ENCODE measurements at regions not wholly inside any gene's neighbourhood (a gene's known extent, or its start where the extent isn't known, plus 50 kb on each side); places are given as distances from the start of the nearest gene placed in this dataset.

DNA sequence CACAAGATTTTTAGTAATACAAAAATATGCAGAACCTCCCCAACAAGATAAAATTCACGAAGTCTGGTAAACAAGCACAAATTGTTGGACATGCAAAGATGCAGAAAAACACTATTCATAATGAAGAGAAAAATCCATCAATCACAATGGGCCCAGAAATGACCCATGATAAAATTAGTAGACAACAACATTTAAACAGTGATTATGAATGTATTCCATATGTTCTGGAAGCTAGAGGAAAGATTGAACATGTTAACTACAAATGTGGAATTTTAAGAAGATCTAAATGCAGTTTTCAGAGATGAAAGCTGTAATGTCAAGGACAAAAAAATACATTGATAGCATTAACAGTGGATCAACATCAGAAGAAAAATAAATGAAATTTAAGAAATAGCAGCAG is 243.3 kb upstream of the LINC00305 start:
- no peak for DNase-seq

DNA sequence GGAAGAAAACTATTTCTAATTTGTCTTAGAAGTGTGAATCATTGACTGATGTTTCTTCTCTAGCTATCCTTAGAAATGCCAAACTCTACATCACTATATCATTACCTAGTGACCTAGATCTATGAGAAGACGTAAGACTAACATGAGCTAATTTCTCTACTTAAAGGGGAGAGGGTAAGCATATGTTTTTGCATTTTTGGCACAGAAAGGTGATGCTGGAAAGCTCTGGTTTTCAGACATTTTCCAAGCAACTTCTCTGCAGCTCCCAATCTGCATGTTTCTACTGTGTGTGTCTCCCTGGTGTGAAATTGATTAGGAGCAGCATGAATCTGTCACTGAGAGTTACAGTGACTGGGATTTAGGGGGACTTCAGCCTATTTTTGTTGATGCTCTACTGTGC is 235.2 kb upstream of the LINC00305 start:
- DNase-seq: no peak

- DNase-seq: no peak
These were observed 231.2 kb upstream of the LINC00305 start for GRCh38 chr18:64380117-64380516.

DNA sequence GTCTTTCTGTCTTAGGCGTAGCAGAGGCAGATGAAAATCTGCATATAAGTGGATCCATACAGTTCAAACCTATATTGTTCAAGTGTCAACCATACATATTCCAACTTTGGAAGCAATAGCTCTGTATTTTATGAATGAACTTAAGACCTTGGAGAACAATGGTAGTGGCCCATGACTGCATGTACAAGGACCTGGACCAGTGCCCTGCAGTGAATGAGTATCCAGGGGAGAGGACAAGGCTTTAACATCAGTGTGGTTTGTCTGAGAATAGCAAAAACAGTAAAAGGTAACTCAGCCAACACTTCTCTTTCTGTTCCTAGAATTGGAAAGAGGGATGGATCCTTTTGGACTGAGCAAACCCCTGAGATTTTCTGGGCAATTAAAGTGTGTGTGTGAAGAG is 230.8 kb upstream of the LINC00305 start:
- no peak for DNase-seq

- no peak for DNase-seq
These were observed 228.6 kb upstream of the LINC00305 start for GRCh38 chr18:64377446-64377845.

DNA sequence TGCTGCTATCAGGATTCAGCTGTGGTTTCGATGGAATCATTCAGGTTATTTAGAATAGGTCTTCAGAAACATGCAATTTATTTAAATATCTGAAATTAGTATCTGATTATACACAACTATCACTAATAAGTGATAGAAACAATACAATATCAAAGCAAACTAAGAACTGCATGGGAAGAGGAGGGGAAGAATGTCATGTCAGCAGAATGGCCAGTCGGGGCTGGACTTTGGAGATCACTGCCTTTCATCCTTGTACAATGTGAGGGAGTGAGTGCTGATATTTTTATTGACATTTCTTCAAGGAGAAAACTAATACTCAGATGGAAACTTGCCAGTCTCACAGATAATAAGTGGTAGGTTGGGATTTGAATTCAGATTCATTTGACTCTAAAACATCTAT is 224.0 kb upstream of the LINC00305 start:
- DNase-seq: no peak

GRCh38 chr18:64369830-64370440 is 221.0 kb upstream of the LINC00305 start:
- peak; percentile 6 for DNase-seq

DNA sequence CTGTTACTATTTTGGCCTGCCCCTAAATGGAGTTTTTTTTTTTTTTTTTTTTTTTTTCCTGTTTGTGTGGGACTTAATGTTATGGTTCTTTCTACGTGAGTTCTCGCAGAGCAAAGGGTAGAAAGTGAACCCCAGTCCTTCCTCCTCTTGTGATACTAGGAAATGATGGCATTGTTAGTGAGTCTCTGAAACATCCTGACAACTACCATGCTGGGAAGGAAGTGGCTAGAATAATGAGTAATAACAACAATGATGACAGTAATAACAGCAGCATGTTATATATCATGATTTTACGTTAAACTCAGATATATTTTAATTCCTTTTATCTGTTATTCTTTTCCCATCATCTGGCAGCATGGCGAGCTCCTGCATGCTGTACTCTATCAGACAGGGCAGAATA is 216.2 kb upstream of the LINC00305 start:
- DNase-seq: no peak

DNA sequence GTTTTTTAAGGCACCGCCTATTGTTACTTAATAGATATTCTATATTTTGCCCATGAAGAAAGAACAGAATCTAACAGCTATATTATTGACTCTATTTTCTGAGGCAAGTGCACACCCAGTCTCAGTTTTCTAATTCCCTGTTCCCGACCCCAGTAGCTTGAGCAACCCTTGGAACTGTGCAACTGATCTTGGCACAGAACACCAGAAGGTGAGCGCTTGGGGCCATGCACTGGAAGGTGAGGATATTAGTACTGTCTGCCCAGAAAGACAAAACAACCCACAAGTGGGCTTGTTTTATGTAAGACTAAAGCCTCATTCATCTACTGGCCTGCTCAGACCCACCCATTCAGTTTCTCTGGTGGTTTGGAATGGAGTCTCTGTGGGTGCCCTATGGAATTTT is 188.8 kb upstream of the LINC00305 start:
- no peak for DNase-seq

- DNase-seq: no peak
These were observed 188.1 kb upstream of the LINC00305 start for GRCh38 chr18:64337018-64337417.

GRCh38 chr18:64334748-64335147 is 185.9 kb upstream of the LINC00305 start:
- DNase-seq: no peak

DNA sequence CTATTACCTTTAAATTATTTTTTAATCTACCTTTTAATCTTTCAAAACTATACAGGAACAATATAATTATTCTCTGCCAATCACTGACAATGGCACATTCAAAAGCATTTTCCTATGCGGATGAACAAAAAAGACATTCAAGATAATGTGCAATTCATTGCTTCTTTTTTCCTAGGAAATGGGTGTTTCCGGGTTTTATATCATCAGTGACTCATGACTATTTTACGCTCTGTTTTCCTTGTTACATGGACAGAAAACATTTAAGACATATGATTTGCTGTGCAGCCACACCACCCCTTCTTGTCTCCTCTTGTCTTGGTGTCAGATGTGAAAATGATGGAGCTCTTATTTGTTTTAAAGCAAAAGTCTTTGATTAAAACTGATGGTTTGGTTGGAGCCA is 184.7 kb upstream of the LINC00305 start:
- DNase-seq: no peak

- peak; percentile 77 for DNase-seq
These were observed 183.9 kb upstream of the LINC00305 start for GRCh38 chr18:64332835-64333234.

DNA sequence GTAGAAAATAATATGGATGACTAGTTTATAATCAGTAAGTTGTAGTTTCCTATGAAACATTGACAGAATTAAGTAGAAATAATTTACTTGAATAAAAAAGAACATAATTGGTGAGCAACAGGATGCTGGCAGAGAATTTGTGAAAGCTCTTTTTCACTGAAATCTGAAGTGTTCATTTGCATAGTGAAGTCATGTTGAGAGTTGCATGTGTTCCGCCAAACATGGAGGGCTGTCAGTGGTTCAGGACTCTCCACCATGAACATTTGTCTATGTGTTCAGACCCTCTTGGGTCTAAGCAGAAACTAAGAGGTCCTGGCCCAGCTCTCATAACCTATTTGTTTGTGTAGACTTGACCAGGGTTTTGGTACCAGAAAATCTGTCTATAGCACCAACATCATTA is 182.5 kb upstream of the LINC00305 start:
- DNase-seq: no peak

DNA sequence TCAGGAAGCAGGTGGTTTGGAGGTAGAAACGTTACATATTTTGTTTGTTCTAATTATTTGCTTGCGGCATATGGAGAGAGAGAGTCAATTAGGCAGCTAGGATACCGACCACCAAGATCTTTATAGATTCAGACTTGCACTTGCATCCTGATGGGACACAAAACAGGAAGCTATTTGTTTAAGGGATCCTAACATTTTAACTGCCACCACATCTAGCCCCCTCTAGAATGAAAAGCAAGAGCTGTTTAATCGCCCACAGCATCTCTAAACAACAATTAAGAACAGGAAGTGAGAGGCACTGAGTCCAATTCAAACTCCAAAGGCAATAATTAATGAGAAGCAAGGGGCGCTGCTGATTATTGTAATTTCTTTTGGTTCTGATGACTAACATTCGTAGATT is 182.0 kb upstream of the LINC00305 start:
- DNase-seq: no peak

GRCh38 chr18:64330161-64330560 is 181.3 kb upstream of the LINC00305 start:
- no peak for DNase-seq

- no peak for DNase-seq
These were observed 173.3 kb upstream of the LINC00305 start for GRCh38 chr18:64322189-64322588.

DNA sequence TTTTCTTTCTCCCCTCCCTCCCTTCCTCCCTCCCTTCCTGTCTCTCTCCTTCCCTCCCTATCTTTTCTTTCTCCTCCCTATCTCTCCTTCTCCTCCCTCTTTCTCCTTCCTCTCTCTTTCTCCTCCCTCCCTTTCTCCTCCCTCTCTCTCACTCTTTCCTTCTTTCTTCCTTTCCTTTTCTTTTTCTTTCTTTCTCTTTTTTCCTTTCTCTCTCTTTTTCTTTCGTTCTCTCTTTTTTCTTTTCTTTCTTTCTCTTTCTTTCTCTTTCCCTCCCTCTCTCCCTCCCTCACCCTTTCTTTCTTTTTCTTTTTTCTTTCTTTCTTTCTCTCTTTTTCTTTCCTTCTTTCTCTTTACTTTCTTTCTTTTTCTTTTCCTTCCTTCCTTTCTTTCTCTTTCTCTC is 169.7 kb upstream of the LINC00305 start:
- DNase-seq: no peak

GRCh38 chr18:64311859-64312258 is 163.0 kb upstream of the LINC00305 start:
- DNase-seq: no peak

DNA sequence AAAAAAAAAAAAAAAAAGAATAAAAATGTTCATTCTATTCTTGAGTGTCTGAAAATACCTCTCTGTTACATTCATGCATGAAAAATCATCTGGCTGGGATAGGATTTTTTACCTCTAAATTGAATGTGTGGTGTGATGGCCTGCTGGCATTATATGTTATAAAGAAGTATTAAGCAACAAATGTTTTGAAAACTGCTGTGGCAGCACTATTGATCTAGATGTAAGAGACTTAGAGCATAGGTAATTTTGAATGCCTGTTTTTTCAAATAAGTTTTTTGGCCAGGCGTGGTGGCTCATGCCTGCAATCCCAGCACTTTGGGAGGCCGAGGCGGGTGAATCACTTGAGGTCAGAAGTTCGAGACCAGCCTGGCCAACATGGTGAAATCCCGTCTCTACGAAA is 147.0 kb upstream of the LINC00305 start:
- DNase-seq: no peak

- DNase-seq: no peak
These were observed 146.1 kb upstream of the LINC00305 start for GRCh38 chr18:64294967-64295366.

- DNase-seq: no peak
These were observed 139.5 kb upstream of the LINC00305 start for GRCh38 chr18:64288432-64288831.

DNA sequence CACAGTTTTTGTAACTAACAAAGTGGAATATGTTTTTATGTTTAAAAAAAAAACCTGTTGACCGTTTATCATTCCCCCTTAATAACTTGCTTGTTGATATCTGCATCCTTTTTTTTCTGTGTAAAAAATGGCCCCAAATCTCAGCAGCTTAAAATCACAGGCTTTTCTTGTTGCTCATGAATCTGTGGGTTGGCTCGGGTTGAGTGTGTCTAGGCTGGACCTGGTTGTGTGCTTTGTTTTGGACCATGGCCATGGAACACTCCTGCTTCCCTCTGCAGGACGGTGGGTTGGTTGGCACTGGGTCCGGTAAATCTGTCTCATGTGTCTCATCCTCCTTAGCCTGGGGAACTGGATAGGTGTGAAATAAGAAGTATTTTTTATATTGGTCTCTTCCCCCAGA is 139.0 kb upstream of the LINC00305 start:
- DNase-seq: no peak

DNA sequence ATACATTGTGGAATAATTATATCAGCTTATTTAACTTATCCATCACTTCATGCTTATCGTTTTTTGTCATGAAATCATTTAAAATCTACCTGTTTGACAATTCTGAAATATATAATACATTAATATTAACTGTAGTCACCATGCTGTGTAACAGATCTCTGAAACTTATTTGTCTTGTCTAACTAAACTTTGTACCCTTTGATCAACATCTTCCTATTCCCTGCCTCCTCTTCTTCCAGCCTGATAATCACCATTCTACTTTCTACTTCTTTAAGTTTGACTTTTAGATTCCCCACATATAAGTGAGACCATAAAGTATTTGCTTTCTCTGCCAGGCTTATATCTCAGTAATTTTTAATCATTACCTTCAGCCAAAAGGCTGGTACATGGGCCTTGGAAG is 134.2 kb upstream of the LINC00305 start:
- DNase-seq: no peak

- no peak for DNase-seq
These were observed 129.1 kb upstream of the LINC00305 start for GRCh38 chr18:64278026-64278425.
